Prostate gland (tissue), 2 donors: ENCODE measurements at regions not wholly inside any gene's neighbourhood (a gene's known extent, or its start where the extent isn't known, plus 50 kb on each side); places are given as distances from the start of the nearest gene placed in this dataset.

Source experiments
- POLR2AphosphoS5 ChIP-seq: sonication (generic); formaldehyde crosslinking; IDR thresholded peaks from one replicate; pipeline ENCODE4 v1.6.1; 2017; ENCODE audit warnings: antibody characterized with exemption
- TF ChIP-seq, protein P1 (sequence below), 4 experiments: fragments of 200-600 bp in 2 of 4; fragments of 450-650 bp in 2 of 4; sonication (generic) in 2 of 4; IDR thresholded peaks; 1 replicate in 3 of 4; 2 replicates in 1 of 4; pipeline ENCODE4 v1.5.1; 2016 to 2019; ENCODE audit warnings: antibody characterized with exemption in 4 of 4, mild to moderate bottlenecking in 2 of 4, moderate library complexity in 2 of 4

DNA sequence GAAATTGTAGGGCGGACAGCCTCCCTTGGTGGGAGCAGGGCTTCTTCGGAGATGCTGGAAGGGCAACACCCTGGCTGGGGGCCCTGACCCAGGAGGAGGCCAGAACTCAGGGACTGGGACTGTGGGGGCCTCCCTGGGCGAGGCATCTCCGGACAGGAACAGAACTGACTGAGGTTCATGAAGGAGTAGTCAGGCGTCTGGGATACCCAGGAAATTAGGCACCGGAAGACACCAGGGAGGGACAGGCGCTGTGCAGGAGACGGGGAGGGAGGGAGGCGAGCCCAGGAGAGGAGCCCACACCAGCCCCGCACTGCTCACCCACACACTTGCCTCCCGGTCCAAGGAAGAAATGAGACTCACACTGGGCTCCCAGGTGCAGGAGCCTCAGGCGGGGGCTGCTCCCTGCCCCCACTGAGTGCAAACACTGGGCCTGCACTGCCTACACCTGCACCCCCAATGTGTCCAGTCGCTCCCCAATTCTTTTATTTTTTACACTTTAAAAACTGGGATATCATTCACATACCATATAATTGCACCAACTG is 262.6 kb upstream of the SFSWAP start:
- TF ChIP-seq, protein P1, sequence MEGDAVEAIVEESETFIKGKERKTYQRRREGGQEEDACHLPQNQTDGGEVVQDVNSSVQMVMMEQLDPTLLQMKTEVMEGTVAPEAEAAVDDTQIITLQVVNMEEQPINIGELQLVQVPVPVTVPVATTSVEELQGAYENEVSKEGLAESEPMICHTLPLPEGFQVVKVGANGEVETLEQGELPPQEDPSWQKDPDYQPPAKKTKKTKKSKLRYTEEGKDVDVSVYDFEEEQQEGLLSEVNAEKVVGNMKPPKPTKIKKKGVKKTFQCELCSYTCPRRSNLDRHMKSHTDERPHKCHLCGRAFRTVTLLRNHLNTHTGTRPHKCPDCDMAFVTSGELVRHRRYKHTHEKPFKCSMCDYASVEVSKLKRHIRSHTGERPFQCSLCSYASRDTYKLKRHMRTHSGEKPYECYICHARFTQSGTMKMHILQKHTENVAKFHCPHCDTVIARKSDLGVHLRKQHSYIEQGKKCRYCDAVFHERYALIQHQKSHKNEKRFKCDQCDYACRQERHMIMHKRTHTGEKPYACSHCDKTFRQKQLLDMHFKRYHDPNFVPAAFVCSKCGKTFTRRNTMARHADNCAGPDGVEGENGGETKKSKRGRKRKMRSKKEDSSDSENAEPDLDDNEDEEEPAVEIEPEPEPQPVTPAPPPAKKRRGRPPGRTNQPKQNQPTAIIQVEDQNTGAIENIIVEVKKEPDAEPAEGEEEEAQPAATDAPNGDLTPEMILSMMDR (IDR thresholded peaks at IDR 0.05): no peak
- no peak for TF ChIP-seq POLR2AphosphoS5
